NCI-H1694 (cell line): ENCODE measurements at regions not wholly inside any gene's neighbourhood (a gene's known extent, or its start where the extent isn't known, plus 50 kb on each side); places are given as distances from the start of the nearest gene placed in this dataset.
A peak's percentile ranks its signal among the peaks of the same experiment; 100 is the strongest.

ENCODE experiments used
- DNase-seq: peaks from one replicate; lab custom pipeline; 2025; lab: John Stamatoyannopoulos, UW

DNA sequence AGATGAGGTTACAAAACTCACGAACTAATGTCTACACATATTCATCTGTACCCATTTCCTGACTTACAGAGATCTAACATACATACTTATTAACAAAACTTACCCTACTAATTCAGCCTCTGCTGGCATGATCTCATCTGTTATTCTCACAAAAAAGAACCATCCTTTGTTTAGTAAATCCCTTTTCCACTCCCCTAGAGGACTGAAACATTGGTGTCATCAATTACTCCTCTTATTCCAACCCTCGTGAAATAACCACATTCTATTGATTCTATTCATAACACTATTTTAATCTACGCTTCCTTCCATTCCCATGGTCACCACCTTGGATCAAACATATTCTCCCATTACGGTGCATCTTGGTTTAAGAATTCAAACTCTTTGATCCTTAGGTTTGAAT lies 505.9 kb downstream of the SI start:
- no peak for DNase-seq

DNA sequence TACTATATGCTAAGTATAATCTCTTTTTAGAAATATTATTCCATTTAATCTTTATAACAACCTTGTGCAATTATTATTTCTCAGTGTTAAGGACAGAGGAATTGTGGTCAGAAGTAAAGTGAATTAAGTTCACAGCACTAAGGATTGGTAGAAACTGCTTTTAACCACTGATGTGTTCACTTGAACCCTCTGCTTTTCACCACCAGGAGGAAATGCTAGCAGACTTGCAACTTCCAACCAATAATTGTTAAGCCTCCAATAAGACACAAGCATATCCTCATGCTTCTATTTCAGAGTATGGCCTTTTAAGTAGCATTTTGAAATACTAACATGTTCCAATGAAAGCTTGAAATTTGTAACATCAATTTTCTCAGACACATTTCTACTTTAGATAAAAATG lies 527.4 kb downstream of the SI start:
- DNase-seq, result no peak

DNA sequence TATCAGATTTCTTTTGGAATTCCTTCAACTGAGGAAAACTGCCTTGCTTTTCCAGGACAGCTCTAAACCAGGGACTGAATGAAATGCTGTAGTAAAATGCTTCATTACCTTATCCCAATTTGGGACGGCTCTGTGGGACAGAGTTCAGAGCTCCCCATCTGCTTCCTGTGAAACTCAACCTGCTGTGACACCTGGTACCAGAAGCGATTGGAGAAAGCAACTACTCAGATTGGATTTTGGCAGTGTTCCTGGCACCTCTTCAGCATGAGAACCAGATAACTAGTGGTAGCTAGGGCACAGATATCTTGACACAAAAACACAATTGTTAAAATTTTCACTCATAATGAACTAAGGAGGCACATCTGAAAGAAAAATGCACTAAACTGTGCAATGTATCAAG lies 539.1 kb downstream of the SI start:
- DNase-seq, result peak; percentile 90

DNA sequence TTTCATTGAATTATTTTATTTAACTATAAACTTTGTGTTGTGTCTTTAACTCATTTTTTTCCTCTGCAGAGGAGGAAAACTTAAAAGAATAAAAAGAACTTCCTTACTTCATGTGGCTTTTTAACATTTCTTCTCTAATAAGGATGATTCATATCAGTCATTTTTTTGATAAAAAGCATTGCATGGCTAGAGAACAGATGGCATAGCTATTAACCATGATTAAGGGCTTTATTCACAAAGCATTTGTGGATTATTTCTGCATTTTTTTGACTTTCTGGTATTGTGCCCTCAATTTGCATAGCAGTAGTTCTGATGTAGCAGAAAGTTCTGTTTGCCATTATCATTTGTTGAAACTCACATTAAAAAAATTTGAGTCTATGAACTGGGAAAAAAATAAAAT lies 540.8 kb downstream of the SI start:
- DNase-seq, result peak; percentile 81

DNA sequence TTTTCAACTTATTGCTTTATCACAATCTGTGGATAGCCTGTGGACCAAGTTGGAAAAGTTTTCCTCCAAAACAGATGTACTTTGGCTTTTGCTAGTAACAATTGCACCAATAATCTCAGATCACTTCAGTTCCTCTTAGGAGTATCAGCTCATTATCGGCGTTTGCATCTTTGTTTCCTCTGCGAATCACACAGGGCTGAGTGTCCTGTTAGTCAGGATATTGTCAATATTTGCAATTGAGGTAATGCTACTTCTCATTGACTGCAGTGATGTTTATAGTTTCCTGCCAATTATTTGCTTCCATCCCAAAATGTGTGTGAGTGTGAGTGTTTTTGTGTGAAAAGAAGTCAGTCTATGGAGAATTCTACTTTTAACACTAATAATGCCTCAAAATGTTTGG lies 545.0 kb downstream of the SI start:
- DNase-seq, result no peak

DNA sequence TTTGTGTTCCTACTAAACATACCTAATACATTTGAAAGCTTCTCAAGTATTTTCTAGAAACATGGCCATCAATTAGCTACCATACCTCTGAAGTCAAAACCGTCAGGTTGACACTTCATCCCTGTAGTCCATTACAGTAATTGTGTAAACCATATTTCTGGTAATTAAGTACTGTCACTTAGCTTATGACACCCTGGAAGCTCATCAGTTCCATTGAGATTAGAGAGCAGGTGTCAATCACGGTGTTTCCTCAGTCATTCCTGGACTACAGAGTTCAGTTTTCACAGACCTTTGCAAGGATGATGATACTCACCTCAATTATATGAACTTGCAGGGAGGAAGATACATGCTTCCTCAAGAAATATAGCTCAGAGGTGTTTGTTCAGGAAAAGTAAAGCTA lies 552.0 kb downstream of the SI start:
- no peak for DNase-seq

DNA sequence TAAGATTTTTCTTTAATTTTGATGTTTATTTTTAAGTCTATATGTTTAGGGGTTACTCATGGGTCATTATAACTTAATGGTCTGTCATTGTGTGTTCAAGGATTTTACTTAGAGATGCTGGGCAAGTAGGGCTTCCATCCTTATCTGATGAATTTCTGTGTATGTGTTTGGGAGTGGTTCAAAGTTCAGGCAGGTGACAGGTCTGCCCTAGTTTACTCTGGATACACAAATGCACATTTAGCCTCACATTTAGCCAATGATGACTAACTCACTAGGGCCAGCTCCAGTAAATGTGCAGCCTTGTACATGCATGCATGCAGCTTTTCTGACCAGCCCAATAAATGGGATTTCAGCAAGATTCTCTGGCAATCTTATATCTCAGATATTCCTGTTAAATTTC lies 554.1 kb downstream of the SI start:
- no peak for DNase-seq

DNA sequence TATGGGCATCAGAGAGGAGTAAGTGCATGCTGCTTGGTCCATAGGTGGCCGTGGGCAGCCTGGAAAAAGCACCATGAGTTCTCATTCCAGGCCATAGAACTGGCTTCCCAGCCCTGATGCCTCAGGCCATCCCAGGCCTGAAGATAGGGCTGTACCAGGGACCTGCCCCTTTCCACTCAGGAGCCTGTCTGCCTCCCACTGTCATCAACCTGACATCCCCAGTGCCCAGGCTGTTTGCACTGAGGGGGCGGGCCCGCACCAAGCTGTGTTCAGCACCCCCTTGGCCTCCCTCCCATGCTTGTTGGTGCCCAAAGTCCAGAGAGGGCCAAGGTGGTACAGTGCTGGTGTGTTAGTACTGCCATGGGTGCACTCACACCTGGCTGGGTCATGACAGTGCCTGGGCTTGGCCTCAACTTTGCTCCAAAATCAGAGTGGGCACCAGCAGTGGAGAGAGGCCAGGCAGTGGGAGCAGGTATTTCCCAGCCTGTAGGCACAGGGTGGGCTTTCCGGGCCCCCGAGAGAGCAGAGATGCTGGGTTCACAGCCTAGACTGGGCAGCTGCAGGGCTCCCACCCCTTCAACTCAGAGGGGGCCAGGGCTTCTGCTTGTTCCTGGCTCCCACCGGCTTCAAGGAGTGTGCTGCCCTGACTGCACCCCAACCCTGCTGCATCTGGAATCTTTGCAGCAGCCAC lies 556.1 kb downstream of the SI start:
- no peak for DNase-seq

DNA sequence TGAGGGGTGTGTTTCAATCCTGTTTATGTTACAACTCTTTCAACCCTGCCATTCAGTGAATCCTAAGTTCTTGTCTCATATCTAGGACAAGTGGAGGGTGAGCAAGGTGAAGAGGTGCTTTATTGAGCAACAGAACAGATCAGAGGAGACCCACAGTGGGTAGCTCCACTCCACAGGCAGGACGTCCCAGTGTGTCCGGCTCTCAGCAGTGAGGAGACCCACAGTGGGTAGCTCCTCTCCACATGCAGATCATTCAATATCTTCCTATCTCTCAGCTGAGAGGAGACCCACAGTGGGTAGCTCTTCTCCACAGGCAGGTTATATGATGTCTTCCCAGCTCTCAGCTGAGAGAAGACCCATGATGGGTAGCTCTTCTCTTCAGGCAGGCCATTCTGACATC lies 556.7 kb downstream of the SI start:
- no peak for DNase-seq

DNA sequence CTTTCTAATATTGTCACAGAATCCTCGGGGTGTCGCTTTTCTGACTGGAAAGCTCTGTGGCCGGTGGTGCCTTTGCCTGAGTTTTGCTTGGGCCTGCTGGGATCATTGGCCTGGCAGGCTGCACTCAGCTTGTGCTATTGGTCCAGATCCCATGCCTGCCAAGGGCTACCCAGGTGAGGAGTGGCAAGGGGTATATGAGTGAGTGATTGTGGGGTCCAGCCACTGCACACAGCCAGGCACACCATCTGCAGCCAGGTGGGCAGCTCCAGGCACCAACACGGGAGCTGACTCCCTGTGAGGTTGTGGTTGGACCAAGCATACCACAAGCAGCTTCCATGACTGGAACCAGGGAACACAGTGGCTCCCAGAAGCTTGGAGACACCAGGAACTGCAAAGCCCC lies 557.2 kb downstream of the SI start:
- no peak for DNase-seq

DNA sequence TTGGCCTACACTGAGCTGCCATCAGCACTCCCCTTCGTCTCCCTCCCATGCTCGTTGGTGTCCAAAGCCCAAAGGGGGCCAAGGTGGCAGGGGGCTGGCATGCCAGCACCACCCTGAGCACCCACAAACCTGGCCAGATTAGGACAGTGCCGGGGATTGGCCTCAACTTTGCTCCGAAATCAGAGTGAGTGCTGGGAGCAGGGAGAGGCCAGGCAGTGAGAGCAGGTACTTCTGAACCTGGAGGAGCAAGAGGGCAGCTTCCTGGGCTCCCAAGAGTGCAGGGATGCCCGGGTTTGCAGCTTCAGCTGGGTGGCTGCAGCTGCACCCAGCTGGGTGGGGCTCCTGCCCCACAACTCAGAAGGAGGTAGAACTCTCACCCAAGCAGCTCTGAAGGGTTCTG lies 563.0 kb downstream of the SI start:
- DNase-seq, result no peak

DNA sequence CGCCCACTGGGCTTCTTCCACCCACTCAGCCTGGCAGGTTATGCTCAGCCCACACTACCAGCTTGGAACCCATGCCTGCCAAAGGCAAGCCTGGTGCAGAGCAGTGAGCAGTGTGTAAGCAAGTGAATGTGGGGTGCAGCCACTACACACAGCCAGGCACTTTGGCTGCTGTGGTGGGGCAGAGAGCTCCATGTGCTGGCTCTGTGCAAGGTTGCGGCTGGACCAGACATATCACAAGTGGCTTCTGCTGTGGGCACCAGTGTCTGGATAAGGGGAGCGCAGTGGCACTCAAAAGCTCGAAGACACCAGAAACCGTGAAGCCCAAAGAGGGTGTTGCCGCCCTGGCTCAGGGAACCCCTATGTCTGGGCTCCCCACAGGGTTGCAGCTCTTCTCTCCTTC lies 563.7 kb downstream of the SI start:
- DNase-seq, result no peak

DNA sequence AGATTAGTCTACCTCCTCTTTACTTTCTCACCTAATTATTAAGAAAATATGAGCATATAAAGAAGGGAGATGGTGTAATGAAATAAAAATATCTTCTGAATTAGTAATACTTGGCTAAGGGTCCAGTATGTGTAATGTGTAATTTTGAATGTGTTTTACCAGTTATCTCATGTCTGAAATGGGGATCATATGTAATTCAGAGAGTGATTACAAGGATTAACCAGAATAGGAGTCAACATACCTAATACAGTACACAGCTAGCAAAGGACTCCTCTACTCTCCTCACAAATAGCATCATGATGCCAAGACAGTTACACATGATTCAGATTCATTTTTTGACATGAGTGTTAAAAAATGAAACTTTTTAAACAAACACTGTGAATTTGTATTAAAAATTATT lies 570.4 kb downstream of the SI start:
- no peak for DNase-seq

DNA sequence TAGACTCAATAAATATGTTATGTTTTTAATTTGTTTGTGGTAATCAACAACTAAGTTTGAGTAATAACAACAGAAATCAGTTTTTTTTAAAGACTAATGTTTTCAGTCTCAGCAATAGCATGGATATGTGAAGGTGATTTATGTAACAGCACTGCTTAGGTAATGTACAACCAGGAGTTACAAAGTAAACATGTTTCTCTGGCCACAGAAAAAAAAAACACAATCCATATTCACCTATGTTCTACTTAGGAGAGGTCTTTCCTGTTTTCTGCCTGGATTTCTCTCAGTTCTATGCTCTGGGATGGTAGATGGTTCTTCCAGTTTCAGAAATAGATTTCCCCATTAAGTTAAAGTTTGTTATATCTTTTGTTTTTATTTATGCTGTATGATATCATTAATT lies 579.4 kb downstream of the SI start:
- DNase-seq, result no peak

DNA sequence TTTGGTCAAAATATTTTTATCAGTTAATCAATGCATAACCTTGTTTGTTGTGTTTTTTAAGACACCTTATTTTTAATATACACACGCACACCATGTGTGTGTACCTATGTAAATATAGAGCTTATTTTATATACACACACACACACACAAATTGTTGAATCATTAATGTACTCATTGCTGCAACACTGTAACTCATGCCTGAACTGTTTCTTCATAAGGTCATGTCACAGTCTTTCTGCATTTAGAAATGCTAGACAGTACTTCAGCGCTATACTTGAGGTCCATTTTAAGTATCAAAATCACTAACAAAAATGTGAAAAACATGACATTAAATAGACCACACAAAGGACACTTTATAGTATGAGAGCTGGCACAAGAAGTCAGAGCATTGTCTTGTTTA lies 589.4 kb downstream of the SI start:
- DNase-seq, result no peak

DNA sequence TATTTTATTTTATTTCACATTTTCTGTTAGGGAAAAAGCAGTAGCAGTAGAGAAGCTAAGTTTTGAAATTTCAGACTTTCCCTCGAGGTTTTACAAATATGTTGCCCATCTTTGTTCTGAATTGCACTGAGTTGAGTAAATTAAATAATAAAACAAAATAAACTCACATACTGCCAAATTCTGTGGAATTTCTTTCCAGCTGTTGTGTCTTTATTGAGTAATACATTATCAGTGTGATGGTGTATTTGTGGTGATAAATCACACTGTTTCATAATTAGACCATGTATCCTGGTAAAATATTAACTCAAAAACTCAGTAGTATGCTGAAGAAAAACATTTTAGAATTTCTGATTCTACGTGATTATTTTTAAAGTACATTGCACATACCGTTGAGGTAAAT lies 592.1 kb downstream of the SI start:
- DNase-seq, result no peak

DNA sequence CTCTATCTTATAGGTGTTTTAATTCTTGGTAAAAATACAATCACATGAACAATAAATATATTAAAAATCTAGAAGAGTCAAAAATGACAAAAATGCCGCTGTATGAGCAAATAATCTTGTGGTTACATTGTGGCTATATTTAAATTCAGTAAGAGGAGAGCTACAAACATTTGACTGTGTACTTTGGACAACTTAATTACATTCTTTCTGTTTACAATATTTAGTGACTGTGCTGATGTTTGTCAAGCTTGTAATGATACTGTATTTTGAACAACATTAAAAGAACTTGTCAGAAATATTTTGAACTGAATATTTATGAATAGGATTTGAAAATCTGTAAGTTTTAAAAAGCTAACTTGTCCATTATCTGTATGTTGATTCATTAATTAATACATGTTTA lies 598.3 kb downstream of the SI start:
- no peak for DNase-seq

DNA sequence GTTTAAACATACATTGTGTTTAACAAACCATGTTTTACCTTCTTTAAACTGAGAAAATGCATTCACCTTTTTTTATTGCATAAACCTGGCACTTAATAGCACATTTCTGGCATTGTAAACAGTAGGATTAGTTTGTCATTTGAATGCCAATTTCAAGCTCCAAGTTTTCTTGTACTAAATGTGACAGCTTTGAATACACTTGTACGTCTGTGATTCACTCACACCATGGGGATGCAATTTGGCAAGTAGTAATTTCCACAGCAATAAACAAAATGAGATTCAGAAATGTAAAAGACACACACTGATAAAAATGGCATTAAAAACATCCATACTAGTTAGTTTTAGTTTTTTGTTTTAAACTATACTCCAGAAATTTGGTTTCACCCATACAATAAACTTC lies 598.9 kb downstream of the SI start:
- DNase-seq, result no peak

DNA sequence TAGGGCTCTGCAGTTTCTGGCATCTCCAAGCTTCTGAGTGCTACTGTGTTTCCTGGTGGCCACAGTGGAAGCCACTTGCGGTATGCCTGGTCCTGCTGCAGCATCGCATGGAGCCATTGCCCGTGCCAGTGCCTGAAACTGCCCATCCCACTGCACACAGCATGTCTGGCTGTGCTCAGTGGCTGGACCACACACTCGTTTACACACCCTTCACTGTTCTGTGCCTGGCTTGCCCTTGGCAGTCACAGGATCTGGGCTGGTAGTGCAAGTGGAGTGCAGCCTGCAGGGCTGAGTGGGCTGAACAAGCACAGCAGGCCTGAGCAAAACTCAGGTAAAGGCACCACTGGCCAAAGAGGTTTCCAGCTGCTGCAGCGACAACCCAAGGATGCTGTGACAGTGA lies 600.0 kb downstream of the SI start:
- DNase-seq, result no peak

DNA sequence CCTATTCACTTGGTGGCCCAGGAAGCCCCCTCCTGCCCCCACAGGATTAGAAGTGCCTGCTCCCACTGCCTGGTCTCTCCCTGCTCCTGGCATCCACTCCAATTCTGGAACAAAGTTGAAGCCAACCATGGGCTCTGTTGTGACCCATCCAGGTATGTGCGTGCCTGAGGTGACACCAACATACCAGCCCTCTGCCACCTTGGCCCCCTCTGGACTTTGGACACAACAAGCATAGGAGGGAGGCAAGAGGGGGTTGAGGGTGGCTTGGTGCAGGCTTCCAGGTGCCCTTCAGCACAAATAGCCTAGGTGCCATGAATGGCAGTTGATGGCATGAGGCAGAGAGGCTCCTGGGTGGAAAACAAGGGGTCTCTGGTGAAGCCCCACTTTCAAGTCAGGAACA lies 600.9 kb downstream of the SI start:
- no peak for DNase-seq

DNA sequence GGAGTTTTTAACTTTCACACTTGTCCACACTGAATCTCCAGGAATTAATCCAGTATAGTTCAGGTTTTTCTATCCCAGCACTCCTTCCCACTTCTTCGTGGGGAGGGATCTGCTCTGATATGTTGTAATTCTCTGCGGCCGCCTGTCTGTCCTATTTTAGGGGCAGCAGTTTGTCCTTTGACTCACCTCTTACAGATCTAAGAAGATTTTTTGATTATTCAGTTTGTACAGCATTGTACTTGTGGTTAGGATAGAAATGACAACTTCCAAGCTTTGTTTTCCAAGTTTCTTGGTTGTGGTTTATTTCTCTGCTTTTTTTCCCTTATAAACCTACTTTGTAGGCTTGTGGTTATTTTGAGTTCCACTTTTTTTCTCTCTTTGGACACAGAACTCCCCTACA lies 601.7 kb downstream of the SI start:
- DNase-seq, result no peak

DNA sequence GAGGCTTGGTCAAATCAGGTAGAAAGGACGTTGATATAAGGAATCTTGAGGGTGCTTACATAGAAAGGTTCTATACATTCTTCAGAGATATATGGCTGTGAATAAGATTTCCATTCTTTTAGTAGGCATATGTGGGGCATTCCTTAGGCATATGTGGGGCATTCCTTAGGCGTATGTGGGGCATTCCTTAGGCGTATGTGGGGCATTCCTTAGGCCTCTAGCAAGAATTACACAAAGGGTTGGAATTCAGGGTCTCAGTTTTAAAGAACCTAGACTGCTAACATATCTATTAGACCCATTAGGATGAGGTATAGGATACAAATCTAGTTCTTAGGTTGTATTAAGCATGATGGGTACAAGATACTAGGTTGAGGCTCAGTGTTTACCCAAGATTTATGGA lies 607.8 kb downstream of the SI start:
- DNase-seq, result no peak

DNA sequence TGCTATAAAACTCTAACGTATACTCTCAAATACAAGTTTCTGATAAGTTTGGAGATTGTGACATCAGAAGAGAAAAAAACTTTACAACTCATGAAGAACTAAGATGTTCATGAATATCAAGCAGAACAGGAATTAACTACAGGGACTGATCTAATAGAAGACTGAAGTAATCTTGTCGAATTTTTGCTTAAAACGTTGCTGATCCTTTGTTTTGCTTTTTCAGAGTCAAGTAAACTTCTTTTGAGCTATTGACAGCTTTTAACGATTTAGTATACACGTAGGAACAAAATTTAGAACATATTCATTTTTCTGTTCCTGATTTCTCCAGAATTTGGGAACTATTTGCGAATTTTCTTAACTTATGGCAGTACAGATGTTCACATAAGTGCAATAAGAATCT lies 610.2 kb downstream of the SI start:
- DNase-seq, result no peak

DNA sequence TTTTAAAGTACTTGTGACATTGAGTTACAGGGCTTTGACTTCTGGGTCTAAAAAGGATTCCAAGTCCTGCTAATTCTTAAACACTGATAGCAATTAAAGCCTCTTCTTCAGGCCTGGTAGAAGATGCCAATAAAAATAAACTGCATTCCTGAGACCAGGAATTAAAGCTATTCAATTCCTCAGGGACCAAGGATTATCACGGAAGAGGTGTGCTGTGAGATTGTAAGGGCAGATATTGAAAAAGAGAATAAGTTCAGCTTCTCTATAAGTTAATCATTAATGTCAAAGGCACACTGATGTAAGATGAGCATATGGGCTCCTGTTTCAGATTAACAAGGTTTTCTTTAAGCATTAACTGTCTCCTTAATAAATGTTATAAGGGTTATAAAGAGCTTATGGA lies 611.3 kb downstream of the SI start:
- DNase-seq, result no peak

DNA sequence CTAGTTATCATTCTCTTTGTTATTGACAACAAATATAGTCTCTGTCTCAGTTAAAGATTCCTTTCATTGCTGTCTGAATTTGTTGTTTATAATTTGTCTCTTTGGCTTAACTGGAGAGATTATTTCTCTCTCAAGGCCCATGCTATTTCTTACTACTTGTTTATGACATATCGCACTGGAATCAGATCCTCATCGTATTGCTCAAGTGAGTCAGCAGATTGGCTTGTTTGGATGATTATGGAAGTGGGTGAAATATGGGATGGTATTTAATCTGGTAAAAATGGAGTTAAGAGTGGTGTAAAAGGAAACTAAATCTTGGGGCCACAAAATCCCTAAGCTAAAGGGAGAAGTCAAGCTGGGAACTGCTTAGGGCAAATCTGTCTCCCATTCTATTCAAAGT lies 613.1 kb downstream of the SI start:
- DNase-seq, result no peak
